NCI-H2081 treated with DMSO at 0.1 percent for 48 hours (cell line): ENCODE measurements at regions not wholly inside any gene's neighbourhood (a gene's known extent, or its start where the extent isn't known, plus 50 kb on each side); places are given as distances from the start of the nearest gene placed in this dataset.
"Not testable (repeated sequence)": the region's sequence is repeated elsewhere in the genome, so short reads cannot be mapped to it uniquely, and the experiment has no call there.

Experiments used
- DNase-seq: peaks from one replicate; lab custom pipeline; 2025; lab: John Stamatoyannopoulos, UW

DNA sequence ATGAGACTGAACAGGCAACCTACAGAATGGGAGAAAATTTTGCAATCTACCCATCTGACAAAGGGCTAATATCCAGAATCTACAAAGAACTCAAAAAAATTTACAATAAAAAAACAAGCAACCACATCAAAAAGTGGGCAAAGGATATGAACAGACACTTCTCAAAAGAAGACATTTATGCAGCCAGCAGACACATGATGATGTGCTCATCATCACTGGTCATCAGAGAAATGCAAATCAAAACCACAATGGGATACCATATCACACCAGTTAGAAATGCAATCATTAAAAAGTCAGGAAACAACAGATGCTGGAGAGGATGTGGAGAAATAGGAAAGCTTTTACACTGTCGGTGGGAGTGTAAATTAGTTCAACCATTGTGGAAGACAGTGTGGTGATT is 51.7 kb upstream of the PAXBP1 start:
- DNase-seq, result not testable (repeated sequence)

DNA sequence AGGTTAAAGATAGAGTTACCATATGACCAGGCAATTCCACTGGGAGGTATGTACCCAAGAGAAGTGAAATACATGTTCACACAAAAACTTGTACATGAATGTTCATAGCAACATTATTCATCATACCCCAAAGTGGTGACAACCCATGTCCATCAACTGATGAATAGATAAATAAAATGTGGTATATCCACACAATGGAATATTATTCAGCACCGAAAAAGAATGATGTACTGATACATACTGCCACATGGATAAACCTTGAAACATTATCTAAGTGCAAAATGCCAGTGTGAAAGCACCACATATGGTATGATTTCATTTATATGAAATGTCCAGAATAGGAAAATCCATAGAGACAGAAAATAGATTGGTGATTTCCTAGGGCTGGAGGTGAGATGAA is 53.4 kb upstream of the PAXBP1 start:
- no peak for DNase-seq

DNA sequence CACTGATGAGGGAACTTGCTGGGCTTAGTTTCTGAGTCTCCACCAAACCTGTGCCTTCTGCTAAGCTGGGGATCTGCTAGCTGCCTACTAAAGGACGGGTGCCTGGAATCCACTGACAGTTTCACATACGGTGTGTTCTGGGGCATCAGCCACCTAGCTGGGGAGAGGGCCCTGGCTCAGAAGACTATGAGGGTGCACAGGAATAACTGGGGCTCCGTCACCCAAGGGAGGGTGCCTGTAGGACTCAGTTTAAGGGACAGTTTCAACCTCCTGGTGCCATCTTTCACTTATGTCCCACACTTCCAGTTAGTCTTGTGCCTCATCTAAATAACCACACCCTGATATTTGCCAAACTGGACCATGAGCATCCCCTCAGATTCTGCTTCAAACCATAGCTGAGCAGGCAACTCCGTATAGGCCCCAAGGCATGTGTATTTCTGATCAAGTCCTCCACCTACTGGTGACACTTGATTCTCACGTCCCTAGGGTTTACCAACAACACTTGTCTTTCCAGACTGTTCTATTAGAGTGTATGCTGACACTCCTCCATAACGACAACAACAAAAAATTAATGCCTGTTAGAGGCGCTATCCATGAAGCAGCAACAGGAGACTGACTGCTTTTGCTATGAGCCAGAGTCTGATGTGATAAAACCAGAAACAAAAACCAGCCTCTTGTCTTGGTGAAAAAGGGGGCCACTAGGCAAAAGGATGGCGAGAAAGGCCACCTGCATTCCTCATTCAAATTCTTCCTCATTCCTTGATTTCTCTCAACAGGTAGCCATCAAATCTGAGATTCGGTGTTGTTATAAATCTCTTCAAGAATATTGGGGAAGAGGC is 55.0 kb upstream of the PAXBP1 start:
- peak; percentile 16 for DNase-seq

DNA sequence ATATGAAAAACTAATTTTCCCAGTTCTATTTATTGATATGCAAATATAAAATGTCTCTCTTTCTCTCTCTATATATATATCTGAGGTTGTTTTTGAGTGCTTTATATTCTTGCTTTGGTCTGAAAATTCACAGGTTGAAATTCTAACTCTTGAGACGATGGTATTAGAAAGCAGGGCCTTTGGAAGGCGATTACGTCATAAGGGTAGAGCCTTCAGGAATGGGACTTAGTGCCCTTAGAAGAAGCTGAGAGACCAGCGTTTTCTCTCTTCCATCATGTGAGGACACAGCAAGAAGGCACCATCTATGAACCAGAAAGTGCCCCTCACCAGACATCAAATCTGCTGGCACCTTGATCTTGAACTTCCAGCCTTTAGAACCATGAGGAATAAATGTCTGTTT is 57.4 kb upstream of the PAXBP1 start:
- no peak for DNase-seq

DNA sequence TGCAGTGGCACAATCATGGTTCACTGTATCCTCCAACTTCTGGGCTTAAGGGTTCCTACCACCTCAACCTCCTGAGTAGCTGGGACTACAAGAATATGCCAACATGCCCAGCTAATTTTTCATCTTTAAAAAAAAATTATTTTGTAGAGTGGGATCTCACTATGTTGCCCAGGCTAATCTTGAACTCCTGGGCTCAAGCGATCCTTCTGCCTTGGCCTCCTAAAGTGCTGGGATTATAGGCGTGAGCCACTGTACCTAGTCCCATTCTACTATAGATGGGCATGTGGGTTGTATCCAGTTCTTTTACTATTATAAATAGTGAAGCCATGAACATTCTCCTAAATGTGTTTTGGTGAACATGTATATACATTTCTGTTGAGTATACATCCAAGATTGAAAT is 57.9 kb upstream of the PAXBP1 start:
- no peak for DNase-seq

DNA sequence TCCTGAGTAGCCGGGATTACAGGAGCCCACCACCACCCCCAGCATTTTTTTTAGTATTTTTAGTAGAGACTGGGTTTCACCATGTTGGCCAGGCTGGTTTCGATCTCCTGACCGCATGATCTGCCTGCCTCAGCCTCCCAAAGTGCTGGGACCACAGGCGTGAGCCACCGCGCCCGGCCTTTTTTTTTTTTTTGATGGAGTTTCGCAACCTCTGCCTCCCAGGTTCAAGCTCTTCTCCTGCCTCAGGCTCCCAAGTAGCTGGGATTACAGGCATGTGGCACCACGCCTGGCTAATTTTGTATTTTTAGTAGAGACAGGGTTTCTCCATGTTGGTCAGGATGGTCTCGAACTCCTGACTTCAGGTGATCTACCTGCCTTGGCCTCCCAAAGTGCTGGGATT is 60.2 kb upstream of the PAXBP1 start:
- not testable (repeated sequence) for DNase-seq

DNA sequence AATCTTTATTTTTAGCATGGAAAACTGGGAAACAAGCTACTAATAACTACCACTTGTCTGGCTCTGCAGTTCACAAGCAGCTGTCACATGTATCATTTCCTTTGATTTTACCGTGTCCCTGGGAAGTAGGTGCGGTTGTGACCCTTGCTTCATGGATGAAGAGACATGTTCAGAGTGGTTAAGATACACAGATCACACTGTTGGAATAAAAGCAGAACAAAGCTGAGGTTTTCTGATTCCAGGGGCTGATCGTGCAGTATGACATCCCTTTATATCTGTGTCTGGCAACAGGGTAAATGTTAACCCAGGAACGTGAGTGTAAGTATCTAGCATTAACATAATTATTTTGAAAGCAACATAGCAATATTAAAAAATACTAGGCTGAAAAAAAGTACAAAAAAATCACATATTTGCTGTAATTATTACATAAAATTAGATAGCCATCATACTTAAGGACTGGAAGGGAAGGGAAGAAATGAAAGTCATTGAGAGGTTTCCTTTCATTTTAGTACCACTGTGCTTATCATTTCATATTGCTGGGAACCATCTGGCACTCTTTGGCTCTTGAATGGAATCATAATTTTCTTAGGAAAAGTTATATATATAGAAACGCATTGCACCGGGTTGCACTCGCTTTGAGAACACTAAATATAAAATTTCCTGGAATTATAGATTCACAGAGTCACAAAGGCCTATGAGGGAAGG is 62.8 kb upstream of the PAXBP1 start:
- no peak for DNase-seq

DNA sequence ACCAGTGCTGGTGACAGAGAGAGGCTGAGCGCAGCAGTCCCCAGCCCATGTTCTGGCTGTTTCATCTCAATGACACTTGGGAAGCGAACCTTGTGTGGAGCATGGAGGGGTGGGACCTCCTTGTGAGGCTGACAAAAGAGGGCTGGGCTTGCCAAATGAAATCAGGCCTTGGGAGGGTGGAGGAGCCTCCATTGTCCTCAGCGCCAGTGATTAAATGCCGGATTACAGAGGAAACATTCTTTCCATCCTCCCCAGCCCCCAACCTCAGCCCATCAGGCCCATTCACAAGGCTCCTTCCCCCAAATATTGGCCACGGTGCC is 63.3 kb upstream of the PAXBP1 start:
- DNase-seq, result no peak

DNA sequence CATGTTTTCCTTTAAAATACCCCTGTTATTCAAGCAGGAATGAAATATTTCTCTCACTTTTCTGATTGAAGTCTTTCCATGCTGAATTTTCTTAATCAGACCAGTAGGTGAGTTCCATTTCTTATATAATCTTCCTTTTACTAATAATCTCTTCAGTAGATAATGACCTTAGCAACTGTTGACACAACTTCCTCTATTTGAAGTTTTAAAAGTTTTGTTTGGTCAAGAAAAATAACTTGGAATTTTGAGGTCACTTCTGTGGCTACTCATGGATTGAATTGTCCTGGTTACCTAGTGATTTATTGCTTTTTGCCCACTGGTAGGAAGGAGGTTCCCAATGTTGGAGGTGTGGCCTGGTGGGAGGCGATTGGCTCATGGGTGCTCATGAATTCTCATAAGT is 70.6 kb upstream of the PAXBP1 start:
- no peak for DNase-seq

DNA sequence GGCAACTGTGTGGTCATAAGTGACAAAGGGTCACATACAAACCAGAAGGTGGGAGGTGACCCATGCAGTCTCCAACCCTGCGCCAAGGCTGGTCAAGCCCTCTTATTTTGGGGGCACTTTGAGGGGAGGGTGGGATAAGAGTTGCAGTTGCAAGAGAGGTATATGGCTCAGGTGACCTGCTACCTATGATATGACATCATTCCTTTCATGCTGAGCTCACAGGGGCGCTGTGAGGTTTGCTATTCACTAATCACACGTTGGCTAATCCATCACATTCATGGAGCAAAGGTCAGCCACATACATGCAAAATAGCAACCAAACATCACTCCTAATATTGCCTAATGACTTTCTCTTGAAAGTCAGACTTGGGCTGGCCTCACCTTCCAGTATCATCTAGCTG is 72.0 kb upstream of the PAXBP1 start:
- no peak for DNase-seq

DNA sequence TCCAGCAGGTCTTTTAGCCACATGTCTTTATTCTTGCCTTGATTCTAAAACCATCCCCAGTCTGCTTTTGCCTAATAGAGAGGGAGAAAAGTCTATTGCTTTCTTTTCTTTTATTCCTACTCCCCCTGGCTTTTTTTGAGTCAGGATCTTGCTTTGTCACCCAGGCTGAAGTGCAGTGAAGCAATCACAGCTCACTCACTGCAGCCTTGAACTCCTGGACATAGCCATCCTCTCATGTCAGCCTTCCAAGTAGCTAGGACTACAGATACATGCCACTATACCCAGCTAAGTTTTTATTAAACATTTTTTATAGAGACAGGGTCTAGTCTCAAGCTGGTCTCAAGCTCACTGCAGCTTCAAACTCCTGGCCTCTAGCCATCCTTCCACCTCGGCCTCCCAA is 72.5 kb upstream of the PAXBP1 start:
- no peak for DNase-seq

DNA sequence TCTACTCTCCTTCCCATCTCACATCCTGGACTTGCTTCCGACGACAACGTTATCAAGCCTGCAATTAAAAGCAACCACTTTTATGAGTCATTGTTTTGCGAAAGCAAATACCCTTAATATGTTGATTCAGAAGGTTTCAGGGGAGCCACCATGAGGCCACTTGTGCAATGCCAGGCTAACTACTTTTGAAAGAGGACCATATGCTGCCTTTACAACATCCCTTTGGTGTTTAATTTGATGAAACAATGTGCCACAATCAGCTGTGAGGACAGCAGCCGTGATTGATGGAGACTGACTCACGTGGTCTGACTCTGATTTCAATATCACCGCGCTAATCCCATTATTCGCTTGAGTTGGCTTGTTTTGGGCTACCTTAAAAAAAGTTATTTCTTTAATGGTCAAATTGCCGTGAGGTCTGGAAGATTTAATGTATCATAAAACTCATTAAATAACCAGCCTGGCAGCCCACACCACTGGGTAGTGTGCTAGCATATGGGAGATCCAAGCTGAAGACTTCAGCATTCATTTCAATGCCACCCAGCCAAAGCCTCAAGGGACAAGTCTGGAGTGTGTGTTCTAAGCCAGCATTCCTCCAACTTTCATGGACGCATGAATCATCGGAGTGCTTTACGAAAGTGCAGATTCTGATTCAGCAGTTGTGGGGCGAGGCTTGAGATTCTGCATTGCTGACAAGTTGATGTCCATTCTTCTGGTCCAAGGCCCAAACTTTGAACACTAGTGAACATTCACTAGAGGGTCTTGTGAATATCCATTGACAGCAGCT is 73.3 kb upstream of the PAXBP1 start:
- no peak for DNase-seq

DNA sequence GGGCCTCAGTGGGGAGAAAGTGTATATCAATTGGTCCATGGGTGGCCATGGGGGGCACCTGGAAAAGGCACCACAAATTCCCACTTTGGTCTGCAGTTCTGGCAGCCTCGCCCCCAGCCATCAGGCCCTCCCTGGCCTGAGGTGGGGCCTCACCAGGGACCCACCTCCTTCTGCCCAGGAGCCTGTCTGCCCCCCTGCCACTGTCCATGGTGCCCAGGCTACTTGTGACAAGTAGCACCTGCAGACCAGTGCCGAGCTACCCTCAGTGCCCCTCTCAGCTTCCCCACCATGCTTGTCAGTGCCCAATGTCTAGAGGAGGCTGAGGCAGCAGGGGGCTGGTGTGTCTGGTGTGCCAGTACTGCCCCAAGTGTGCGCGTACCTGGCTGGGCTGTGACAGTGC is 87.1 kb upstream of the PAXBP1 start:
- no peak for DNase-seq

DNA sequence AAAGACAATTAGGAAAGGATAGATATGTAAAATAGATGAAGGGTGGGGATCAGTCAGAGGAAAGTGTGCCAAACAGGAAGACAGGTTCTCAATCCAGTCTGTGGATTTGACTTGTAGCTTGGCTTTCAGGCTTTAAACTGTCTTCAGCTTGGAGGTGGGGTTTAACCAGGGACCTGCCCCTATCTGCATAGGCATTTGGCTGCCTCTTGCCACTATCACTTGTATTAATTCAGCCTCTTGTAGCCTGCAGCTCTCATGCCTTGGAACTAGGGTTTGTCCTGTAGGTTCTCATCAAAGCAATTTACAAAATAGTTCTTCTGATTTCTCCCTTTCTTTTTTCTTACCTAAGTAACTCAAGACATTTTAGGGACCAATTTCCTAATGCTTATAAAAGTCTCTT is 88.8 kb upstream of the PAXBP1 start:
- DNase-seq, result no peak

DNA sequence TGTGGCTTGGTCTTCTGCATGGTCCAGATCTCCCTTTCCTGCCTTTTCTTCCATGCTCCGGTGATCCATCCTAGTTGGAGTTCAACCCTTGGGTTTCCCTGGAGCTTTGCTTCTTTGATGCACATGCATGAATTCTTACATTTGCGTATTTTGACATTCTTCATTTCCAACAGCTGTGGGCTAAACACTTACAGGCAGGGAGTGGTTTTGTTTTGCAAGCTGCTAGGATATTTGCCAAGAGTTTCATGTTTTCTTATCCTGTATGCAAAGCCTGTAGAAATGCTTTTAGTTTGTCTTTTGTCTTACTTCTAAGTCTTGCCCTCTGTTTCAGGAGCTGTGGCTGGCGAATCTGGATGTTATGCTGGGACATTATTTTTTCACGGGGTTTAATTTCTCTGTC is 90.3 kb upstream of the PAXBP1 start:
- no peak for DNase-seq

DNA sequence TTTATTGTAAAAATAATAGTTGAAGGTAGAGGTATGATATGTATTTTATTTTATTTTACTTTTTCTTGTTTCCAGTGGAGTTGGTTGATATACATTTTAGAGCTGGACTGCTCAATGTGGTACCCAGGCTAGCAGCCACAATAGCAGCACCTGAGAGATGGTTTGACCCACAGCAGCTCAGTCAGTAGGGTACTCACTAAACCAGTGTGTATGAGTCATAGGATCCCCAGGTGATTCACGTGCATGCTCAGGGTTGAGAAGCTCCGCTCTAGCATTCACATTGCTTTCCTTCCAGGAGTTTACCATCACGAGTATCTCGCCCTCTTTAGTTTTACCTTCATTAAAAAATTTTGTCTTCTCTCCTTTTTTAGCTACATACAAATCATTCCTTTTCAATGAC is 96.0 kb upstream of the PAXBP1 start:
- DNase-seq, result no peak

DNA sequence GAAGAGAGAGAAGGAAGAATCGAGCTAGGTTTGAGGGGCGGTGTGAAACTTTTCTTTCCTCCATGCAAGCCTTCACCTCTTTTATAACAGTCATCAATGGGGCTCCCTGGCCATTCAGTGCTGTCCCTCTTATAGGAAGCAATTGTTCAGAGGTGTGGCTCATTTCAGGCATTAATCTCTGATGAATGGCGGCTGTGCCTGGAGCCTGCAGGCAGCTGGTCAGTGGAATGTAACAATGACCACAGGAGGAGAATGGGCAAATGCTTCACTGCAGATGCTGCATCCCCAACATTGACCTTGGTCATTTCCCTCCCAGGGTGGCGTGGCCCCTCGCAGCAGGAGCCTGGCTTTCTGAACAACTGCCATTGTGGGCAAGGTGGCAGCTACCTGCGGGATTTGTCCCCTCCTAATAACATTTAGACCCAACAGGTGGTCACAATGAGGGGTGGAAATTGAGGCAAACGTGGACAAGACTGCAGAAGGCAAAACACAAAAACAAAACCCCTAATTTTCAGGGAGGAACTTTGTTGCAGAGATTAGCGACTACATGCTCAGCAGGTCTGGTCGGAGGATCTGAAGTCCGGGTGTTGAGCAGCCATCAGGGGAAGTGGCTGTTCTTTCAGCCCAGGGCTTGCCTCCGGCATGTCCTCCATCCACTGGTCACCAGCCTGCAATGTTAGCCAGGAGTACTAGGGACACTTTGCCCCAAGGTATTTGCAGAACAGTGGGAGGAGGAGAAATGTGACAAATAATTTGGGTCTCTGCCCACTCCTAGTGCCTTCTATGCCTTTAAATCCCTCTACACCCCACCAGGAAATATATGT is 97.3 kb upstream of the PAXBP1 start:
- DNase-seq, result no peak

DNA sequence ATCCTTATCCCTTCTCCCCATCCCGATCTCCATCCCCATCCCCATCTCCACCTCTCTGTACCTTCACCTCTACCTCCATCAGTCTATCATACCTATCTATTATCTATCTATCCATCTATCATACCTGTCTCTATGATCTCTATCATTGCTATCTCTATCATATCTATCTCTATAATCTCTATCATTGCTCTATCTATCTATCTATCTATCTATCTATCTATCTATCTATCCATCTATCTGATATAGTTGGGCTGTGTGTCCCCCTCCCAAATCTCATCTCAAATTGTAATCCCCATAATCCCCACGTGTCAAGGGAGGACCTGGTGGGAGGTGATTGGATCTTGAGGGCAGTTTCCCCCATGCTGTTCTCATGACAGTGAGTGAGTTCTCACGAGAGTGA is 97.9 kb upstream of the PAXBP1 start:
- DNase-seq, result no peak

DNA sequence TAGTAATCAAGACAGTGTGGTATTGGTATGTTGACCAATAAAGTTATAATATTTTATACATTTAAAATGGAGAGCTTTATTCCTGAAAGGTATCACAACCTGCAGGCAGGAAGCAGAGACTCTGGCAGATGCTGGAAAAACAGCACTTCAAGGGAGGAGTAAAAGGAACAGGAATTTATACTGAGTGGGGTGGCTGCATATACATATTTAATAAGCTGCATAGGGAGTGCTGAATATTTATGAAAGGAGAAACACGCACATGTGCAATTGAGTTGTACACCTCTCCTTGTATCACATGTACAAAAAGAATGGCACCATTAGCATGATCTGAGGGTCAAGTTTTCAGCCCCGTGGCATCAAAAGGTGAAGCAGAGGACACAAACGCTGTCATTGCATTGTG is 104.9 kb upstream of the PAXBP1 start:
- DNase-seq, result no peak

DNA sequence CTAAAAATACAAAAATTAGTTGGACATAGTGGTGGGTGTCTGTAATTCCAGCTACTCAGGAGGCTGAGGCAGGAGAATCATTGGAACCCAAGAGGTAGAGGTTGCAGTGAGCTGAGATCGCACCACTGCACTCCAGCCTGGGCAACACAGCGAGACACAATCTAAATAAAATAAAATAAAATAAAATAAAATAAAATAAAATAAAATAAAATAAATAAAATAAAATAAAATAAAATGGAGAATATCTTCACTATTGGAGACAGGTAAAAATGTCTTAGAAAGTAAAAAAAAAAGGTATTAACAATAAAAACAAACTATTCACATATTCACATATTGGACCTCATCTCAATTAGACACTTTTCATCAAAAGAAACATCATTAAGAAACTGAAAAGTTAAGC is 106.3 kb upstream of the PAXBP1 start:
- not testable (repeated sequence) for DNase-seq

DNA sequence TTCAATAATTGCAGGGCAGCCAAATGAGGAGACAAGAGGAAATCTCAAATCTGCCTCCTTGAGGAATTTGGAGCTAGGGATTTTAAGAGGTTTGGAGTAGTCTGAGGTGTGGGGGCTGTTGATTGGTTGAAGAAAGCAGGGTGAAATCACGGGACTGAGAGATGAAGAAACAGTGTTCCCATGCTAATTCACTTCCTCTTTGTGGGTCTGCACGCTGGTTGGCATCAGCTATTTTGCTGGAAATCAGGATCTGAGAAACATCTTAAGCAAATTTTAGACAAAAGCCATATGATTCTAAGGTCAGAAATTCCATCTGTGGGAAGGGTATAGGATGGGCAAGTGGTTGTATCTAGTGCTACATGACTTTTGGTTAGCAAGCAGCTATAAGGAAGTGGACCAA is 107.1 kb upstream of the PAXBP1 start:
- DNase-seq, result no peak

DNA sequence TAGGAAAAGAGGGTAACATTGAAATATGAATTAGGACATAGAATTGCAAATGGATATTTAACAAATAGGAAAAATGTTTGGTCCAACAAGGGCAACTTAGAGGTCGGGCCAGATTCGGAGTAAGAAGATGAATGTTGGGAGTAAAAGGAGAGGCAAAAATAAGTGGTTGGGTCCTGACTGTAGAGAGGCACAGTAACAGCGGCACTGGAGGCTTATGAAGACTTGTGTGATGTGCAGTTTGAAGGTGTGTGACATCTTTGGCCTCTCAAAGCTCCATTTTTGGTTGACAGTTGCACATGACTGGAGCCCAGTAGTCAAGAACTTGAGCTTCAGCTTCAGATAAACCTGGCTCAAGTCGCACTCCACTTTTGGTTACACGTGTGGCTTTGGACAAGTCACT is 109.9 kb upstream of the PAXBP1 start:
- DNase-seq, result no peak
